ENCODE measurements at regions not wholly inside any gene's neighbourhood (a gene's known extent, or its start where the extent isn't known, plus 50 kb on each side); places are given as distances from the start of the nearest gene placed in this dataset.

DNA sequence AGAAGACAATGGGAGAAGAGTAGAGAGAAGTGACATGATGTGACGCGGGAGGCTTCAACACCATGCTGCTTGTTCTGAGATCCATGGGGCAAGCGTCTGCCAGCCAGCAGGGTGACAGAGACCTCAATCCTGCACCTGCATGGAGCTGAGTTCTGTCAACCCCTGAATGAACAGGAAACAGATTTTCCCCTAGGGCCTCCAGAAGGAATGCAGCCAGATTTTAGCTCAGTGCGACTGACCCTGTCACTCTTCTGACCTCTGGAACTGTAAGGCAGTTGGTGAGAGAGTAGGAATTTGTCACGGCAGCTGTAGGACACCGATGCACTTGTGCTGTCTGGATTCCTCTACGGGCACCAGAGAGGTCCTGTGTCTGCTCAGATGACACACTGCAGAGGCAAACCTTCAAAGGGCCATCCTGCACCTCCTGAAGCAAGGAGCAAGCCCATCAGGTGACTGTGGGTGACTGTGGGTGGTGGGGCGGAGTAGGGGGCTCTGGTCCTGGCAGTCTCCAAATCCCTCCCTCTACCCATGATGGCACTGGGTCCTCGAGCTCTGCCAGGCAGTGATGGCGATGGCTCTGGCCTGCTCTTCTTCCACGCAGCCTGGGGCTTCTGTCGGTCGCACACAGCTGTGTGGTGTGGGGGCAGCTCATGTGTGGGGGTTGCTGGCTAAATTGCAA, 194.3 kb upstream of the TWIST2 start (continued):
- no peak for TF ChIP-seq MEF2A (IDR thresholded peaks at IDR 0.05; ENCODE audit: borderline replicate concordance, low read depth)
- TF ChIP-seq, protein P1, sequence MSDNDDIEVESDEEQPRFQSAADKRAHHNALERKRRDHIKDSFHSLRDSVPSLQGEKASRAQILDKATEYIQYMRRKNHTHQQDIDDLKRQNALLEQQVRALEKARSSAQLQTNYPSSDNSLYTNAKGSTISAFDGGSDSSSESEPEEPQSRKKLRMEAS (IDR thresholded peaks at IDR 0.05; ENCODE audit: low read depth), result no peak
- TF ChIP-seq, protein P2, sequence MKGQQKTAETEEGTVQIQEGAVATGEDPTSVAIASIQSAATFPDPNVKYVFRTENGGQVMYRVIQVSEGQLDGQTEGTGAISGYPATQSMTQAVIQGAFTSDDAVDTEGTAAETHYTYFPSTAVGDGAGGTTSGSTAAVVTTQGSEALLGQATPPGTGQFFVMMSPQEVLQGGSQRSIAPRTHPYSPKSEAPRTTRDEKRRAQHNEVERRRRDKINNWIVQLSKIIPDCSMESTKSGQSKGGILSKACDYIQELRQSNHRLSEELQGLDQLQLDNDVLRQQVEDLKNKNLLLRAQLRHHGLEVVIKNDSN (IDR thresholded peaks at IDR 0.05; ENCODE audit: borderline replicate concordance, low read depth), result no peak
- TF ChIP-seq SMC3 (IDR thresholded peaks at IDR 0.05; ENCODE audit: low read depth, low read length), result no peak
- TF ChIP-seq RXRA (IDR thresholded peaks at IDR 0.05; ENCODE audit: borderline replicate concordance, low read depth), result no peak

DNA sequence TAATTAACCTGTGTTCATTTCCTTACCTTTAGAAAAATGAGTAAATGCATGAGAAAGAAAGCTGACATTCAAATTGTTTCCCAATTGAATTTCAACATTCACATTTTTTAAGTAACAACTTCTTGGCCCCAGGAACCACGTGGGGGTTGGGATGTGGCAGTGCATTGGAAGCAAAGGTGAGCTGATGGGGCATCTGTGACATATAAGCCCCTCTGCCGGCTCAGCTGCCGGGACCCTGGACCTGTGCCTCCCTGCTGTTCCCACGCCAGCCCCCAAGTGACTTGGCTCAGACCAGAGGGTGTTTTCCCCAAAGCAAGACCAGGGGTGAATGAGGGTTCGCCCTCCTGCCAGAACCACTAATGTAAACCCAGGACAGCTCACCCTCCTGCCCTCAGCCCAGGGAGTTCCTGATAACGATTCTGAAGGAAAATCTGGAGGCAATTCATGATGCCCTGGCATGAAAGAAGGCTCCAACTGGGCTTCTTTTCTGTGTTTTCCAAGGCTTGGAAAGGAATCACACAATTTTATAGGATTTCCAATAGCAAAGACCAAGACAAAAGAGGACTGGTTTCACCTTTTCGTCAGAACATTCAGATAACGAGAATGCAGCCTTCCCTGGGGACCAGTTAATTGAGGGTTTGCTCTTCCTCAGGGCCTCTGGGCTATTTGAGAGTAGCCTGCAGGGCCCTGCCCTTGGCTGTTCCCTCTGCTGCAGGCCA, 193.2 kb upstream of the TWIST2 start:
- Histone ChIP-seq H3K27me3 (ENCODE audit: insufficient read depth) (no peaks in the 10 kb centered on the region), H2AFZ (ENCODE audit: low read depth) (no peak overlapping the region), H3K79me2 (ENCODE audit: insufficient read depth) (no peaks in the 10 kb centered on the region), H3F3A (replicated peaks; ENCODE audit: insufficient read depth) (no peaks in the 10 kb centered on the region), H3K36me3 (replicated peaks in 1 of 2; ENCODE audit: control insufficient read depth in 1 of 2, insufficient read depth in 2 of 2, low read length in 1 of 2) (no peaks in the 10 kb centered on the region), H3K4me1 (ENCODE audit: control insufficient read depth in 1 of 2, insufficient read depth in 2 of 2, low read depth in 1 of 2, low read length in 1 of 2) (peaks cover 0 to 4% of the 10 kb centered on the region in 2 experiments; a peak in 1 of 4 replicates), H3K27ac (ENCODE audit: low read depth in 2 of 2, low read length in 1 of 2) (no peak overlapping the region), H3K4me2 (no peak overlapping the region), H4K20me1 (ENCODE audit: insufficient read depth) (no peaks in the 10 kb centered on the region), H3K9me2 (no peaks in the 10 kb centered on the region), H3K9ac (no peak overlapping the region), H3K4me3 (ENCODE audit: low read depth in 2 of 2, low read length in 1 of 2) (no peak overlapping the region), H3K9me3 (no peaks in the 10 kb centered on the region)
- no peak for TF ChIP-seq SIN3A (IDR thresholded peaks at IDR 0.05; ENCODE audit: borderline replicate concordance, low read depth, low read length)
- no peak for TF ChIP-seq SMC3 (IDR thresholded peaks at IDR 0.05; ENCODE audit: low read depth, low read length)
- TF ChIP-seq, protein P3, sequence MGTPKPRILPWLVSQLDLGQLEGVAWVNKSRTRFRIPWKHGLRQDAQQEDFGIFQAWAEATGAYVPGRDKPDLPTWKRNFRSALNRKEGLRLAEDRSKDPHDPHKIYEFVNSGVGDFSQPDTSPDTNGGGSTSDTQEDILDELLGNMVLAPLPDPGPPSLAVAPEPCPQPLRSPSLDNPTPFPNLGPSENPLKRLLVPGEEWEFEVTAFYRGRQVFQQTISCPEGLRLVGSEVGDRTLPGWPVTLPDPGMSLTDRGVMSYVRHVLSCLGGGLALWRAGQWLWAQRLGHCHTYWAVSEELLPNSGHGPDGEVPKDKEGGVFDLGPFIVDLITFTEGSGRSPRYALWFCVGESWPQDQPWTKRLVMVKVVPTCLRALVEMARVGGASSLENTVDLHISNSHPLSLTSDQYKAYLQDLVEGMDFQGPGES (IDR thresholded peaks at IDR 0.05; ENCODE audit: low read depth, low read length), result no peak
- CTCF ChIA-PET, result interaction anchor here (1.4 kb wide), 1 partner anchor 142 kb away, joined by 3 read pairs; no protein-coding TSS in a partner anchor
- POLR2A ChIA-PET, result no interaction called here
- WGBS (ENCODE audit: low lambda C conversion rate), result 69% methylated on average over 8 of the region's 8 CpGs
- DNase-seq, result no peak

DNA sequence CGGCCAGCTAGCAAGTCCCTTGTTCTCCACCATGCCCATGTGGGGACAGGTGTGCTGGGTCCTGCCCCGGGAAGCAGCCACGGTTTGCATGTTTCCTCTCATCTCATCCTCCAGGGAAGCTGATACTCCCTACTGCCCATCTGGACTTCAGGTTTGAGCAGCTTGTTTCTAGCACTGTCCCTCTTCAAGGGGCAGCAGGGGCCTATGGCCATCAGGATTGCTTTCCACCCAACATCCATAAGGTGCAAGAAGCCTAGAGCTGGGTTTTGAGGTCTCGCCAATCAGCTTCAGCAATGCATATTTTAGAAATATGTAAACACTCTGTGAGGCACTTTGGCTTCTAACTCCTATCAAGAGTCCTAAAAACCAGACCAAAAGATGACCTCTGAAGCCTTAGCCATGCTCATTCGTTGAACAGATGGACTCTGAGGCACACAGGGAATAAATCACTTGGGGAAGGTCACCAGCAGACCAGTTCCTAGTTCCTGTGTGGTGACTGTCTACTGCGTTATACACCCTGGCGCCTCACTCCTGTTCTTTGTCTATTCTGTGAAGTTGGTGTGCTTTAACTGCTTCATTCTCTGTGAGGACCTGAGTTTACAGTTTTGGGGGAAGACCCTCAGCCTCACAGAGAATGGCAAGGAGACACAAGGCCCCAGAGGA, 192.6 kb upstream of the TWIST2 start:
- Histone ChIP-seq H3K79me2 (ENCODE audit: insufficient read depth) (no peaks in the 10 kb centered on the region), H3F3A (replicated peaks; ENCODE audit: insufficient read depth) (no peaks in the 10 kb centered on the region), H3K4me3 (ENCODE audit: low read depth in 2 of 2, low read length in 1 of 2) (no peak overlapping the region), H3K36me3 (replicated peaks in 1 of 2; ENCODE audit: control insufficient read depth in 1 of 2, insufficient read depth in 2 of 2, low read length in 1 of 2) (no peaks in the 10 kb centered on the region), H3K9ac (no peak overlapping the region), H3K9me2 (no peaks in the 10 kb centered on the region), H3K27me3 (ENCODE audit: insufficient read depth) (no peaks in the 10 kb centered on the region), H2AFZ (ENCODE audit: low read depth) (no peak overlapping the region), H3K9me3 (no peaks in the 10 kb centered on the region), H3K27ac (ENCODE audit: low read depth in 2 of 2, low read length in 1 of 2) (no peak overlapping the region), H4K20me1 (ENCODE audit: insufficient read depth) (no peaks in the 10 kb centered on the region), H3K4me1 (ENCODE audit: control insufficient read depth in 1 of 2, insufficient read depth in 2 of 2, low read depth in 1 of 2, low read length in 1 of 2) (peaks cover 0 to 4% of the 10 kb centered on the region in 2 experiments; a peak in 1 of 4 replicates), H3K4me2 (no peak overlapping the region)
- WGBS (ENCODE audit: low lambda C conversion rate), result 63% methylated on average over 7 of the region's 7 CpGs
- ChIA-PET POLR2A (no interaction called here), CTCF (interaction anchor here (1.4 kb wide), 1 partner anchor 142 kb away, joined by 3 read pairs; no protein-coding TSS in a partner anchor)
- no peak for DNase-seq
- no peak for TF ChIP-seq MXI1 (IDR thresholded peaks at IDR 0.05; ENCODE audit: low read depth, low read length)
- no peak for TF ChIP-seq GABPA (IDR thresholded peaks at IDR 0.05; ENCODE audit: low read depth)
- TF ChIP-seq, protein P4, sequence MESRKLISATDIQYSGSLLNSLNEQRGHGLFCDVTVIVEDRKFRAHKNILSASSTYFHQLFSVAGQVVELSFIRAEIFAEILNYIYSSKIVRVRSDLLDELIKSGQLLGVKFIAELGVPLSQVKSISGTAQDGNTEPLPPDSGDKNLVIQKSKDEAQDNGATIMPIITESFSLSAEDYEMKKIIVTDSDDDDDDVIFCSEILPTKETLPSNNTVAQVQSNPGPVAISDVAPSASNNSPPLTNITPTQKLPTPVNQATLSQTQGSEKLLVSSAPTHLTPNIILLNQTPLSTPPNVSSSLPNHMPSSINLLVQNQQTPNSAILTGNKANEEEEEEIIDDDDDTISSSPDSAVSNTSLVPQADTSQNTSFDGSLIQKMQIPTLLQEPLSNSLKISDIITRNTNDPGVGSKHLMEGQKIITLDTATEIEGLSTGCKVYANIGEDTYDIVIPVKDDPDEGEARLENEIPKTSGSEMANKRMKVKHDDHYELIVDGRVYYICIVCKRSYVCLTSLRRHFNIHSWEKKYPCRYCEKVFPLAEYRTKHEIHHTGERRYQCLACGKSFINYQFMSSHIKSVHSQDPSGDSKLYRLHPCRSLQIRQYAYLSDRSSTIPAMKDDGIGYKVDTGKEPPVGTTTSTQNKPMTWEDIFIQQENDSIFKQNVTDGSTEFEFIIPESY (IDR thresholded peaks at IDR 0.05; ENCODE audit: borderline replicate concordance, low read depth), result no peak
- TF ChIP-seq, protein P5, sequence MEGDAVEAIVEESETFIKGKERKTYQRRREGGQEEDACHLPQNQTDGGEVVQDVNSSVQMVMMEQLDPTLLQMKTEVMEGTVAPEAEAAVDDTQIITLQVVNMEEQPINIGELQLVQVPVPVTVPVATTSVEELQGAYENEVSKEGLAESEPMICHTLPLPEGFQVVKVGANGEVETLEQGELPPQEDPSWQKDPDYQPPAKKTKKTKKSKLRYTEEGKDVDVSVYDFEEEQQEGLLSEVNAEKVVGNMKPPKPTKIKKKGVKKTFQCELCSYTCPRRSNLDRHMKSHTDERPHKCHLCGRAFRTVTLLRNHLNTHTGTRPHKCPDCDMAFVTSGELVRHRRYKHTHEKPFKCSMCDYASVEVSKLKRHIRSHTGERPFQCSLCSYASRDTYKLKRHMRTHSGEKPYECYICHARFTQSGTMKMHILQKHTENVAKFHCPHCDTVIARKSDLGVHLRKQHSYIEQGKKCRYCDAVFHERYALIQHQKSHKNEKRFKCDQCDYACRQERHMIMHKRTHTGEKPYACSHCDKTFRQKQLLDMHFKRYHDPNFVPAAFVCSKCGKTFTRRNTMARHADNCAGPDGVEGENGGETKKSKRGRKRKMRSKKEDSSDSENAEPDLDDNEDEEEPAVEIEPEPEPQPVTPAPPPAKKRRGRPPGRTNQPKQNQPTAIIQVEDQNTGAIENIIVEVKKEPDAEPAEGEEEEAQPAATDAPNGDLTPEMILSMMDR (IDR thresholded peaks at IDR 0.05), result no peak

Measured in SK-N-SH (cell line).